ENCODE measurements at regions not wholly inside any gene's neighbourhood (a gene's known extent, or its start where the extent isn't known, plus 50 kb on each side); places are given as distances from the start of the nearest gene placed in this dataset.
A peak's percentile ranks its signal among the peaks of the same experiment; 100 is the strongest.
"Not testable (repeated sequence)": the region's sequence is repeated elsewhere in the genome, so short reads cannot be mapped to it uniquely, and the experiment has no call there.

DNA sequence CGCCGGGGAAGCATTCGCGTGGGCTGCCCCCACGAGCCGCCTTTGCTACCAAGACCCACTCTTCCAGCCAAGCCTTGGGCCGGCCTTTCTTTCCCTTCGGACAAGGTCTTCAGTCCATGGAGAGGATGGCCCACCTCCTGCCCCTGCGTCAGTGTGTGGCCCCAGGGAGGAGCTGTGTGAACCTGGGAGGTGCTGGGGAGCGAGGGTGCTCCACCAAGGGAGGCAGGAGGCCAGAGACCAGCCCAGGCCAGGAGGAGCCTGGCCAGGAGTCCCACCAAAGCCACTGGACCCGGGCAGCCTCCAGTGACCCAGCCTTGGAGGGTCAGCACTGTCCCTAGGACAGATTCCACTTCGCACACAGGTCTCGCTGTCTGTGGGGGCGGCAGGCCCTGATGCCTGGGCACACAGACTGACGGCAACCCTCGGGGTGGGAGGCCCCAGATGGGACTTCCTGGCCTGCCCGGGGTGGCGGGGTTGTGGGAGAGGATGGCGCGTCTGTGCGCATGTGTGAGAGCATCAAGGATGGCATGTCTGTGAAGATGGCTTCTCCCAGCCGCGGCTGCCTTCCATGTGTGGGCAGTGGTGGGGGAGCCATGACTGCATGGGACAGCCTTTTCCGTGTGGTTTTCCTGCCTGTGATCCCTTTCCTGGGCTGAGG, 113.3 kb upstream of the LPCAT1 start:
- DNase-seq (ENCODE audit: low read depth, low spot score): no peak

DNA sequence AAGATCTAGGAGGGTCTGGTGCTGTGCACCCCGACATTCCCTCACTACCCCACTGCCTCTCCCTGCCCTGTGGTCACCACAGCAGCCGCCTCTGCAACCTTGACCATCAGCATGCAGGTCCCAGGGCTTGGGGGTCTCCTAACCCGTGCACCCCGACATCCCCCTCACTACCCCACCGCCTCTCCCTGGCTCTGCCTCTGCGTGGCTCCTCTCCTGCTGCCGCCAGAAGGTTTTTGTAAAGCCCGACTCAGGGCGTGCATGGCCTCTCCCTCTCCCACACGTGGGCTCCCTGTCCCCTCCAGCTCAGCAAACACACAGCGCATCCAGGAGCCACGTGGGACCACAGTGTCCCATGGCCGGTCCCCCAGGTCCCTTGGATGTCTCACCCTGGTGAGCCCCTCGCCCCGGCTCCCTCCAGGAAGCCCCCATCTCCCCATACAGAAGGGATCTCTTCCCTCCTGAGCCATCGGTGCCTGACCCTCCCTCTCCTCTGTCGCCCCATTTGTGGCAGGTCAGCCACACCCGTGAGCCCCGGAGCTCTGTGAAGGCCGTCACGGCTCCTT, 112.5 kb upstream of the LPCAT1 start:
- not testable (repeated sequence) for DNase-seq (ENCODE audit: low read depth, low spot score)

DNA sequence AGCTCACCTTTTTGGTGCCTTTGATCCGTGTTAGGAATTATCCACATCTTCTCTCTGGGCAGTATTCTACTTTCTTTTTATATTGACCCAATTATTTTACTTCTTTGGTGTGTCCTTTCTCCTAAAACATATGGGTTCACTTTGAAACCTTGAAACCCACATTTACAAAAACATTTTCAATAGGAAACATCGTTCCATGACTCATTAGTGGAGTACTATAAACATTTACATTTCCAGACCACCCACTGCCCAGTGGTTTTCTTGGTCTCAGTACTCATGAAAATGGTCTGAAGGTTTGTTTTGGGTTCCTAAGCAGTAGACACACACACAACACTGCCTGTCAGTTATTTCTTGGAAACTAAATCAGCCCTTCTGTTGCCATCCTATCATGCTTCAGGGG, 111.7 kb upstream of the LPCAT1 start:
- DNase-seq (ENCODE audit: low read depth, low spot score): not testable (repeated sequence)

- DNase-seq (ENCODE audit: low read depth, low spot score): no peak
Observed at GRCh38 chr5:1634337-1634661, 110.5 kb upstream of the LPCAT1 start.

GRCh38 chr5:1633605-1634336, 110.0 kb upstream of the LPCAT1 start:
- DNase-seq (ENCODE audit: low read depth, low spot score): peak; percentile 42

DNA sequence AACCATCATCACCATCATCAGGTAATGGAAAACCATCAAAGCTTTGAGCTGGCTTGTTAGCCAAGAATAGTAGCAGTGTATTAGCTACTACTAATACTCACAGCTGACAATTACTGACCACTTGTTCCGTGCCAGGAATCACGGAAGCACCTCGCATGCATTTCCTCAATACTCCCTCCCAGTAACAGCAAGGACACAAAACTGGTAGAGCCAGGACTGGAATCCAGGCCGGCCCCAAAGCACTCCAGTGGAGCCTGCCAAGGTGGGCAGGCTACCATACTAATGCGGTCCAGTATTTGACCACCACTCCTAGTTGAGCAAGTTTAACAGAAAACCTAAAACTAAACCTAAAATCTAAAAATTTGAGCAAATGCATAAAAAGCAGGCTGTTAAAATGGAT, 107.2 kb upstream of the LPCAT1 start:
- DNase-seq (ENCODE audit: low read depth, low spot score): not testable (repeated sequence)

GRCh38 chr5:1626397-1626796, 102.6 kb upstream of the LPCAT1 start:
- not testable (repeated sequence) for DNase-seq (ENCODE audit: low read depth, low spot score)

DNA sequence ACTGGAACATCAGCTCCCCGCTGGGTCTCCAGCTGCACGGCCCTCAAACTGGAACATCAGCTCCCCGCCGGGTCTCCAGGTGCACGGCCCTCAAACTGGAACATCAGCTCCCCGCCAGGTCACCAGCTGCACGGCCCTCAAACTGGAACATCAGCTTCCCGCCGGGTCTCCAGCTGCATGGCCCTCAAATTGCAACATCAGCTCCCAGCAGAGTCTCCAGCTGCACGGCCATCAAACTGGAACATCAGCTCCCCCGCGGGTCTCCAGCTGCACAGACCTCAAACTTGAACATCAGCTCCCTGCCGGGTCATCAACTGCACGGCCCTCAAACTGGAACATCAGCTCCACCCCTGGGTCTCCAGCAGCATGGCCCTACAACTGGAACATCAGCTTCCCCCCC, 95.8 kb upstream of the LPCAT1 start:
- not testable (repeated sequence) for DNase-seq (ENCODE audit: low read depth, low spot score)

- DNase-seq (ENCODE audit: low read depth, low spot score): not testable (repeated sequence)
Observed at GRCh38 chr5:1618296-1618865, 94.6 kb upstream of the LPCAT1 start.

DNA sequence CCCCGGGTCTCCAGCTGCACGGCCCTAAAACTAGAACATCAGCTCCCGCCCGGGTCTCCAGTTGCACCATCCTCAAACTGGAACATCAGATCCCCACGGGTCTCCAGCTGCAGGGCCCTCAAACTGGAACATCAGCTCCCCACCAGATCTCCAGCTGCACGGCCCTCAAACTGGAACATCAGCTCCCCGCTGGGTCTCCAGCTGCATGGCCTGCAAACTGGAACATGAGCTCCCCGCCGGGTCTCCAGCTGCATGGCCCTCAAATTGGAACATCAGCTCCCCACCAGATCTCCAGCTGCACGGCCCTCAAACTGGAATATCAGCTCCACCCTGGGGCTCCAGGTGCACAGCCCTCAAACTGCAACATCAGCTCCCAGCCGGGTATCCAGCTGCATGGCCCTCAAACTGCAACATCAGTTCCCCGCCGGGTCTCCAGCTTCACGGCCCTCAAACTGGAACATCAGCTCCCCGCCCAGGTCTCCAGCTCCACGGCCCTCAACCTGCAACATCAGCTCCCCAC, 93.5 kb upstream of the LPCAT1 start:
- not testable (repeated sequence) for DNase-seq (ENCODE audit: low read depth, low spot score)

GRCh38 chr5:1613515-1613914, 89.8 kb upstream of the LPCAT1 start:
- DNase-seq (ENCODE audit: low read depth, low spot score): not testable (repeated sequence)

DNA sequence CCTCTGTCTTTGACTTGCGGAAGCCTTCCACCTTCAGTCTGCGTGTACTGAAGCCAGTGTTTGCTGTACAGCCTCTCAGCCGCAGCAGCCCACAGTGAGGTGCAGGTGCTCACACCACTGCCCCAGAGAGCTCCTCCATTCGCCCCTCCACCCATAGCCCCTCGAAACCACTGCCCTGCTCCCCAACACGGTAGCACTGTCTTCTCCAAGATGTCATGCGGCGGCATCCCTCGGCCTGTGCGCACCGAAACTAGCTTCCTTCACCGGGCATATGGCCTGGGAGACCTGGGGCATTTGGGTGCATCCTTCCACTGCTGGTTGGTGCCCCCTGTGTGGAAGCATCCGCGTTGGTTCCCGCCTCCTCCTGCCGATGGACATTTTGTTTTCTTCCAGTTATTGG, 86.8 kb upstream of the LPCAT1 start:
- not testable (repeated sequence) for DNase-seq (ENCODE audit: low read depth, low spot score)

- not testable (repeated sequence) for DNase-seq (ENCODE audit: low read depth, low spot score)
Observed at GRCh38 chr5:1609111-1609510, 85.4 kb upstream of the LPCAT1 start.

GRCh38 chr5:1608336-1608735, 84.6 kb upstream of the LPCAT1 start:
- not testable (repeated sequence) for DNase-seq (ENCODE audit: low read depth, low spot score)

- not testable (repeated sequence) for DNase-seq (ENCODE audit: low read depth, low spot score)
Observed at GRCh38 chr5:1606951-1607350, 83.2 kb upstream of the LPCAT1 start.

DNA sequence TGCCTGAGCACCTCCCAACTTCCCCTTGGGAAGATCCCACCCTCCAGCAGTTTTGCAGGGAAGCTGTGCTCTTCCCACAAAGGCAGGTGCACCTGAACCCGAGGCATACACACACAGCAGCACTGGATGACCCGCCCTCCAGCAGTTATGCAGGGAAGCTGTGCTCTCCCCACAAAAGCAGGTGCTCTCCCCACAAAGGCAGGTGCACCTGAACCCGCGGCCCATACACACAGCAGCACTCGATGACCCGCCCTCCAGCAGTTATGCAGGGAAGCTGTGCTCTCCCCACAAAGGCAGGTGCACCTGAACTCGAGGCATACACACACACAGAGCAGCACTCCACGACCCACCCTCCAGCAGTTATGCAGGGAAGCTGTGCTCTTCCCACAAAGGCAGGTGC, 80.2 kb upstream of the LPCAT1 start:
- not testable (repeated sequence) for DNase-seq (ENCODE audit: low read depth, low spot score)

- DNase-seq (ENCODE audit: low read depth, low spot score): not testable (repeated sequence)
Observed at GRCh38 chr5:1601565-1601964, 77.8 kb upstream of the LPCAT1 start.

DNA sequence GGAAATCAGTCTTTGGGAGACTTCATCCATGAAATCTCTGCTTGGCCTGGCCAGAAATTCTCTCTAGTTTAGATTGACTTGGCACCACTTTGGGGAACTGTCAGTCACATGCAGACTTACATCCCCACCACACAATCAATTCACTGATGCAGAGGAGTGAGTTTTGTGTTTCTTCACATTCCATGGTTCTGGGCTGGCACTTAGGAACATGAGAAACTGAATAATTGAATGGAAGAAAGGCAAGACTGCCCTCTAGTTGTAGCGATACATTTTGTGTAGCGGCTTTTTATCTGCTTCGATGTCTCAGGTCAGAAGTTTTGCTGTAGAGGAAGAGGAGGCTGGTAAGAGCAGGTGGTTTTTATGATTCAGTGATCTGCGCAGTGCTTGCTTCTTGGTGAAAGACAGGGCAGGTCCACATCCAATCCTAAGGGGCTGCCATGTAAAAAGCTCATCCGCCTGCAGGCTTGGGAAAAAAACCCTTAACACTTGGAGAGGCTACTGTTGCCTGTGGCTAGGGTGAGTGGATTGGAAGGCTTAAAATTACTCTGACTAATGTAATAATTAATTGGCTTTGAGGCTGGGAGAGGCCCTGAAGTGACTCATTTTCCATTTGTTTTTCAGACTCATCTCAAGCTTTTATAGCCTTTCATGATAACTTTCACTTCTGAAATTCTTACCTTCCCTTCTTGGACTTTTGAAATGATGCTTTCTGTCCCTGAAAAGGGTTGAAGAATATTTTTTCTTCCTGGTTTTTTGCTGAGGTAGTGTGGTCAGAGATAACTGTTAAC, 75.4 kb upstream of the LPCAT1 start:
- not testable (repeated sequence) for DNase-seq (ENCODE audit: low read depth, low spot score)

- DNase-seq (ENCODE audit: low read depth, low spot score): not testable (repeated sequence)
Observed at GRCh38 chr5:1597093-1597473, 73.3 kb upstream of the LPCAT1 start.

DNA sequence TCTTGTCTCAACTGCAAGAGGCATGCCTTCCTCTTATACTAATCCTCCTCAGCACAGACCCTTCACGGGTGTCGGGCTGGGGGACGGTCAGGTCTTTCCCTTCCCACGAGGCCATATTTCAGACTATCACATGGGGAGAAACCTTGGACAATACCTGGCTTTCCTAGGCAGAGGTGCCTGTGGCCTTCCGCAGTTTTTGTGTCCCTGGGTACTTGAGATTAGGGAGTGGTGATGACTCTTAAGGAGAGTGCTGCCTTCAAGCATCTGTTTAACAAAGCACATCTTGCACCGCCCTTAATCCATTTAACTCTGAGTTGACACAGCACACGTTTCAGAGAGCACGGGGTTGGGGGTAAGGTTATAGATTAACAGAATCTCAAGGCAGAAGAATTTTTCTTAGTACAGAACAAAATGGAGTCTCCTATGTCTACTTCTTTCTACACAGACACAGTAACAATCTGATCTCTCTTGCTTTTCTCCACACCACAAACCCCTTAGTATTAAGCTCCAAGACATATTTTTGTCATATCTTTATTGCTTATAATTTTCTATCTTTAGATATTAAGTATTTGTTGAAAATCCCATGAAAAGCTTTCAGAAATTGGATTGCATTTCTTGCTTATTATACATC, 72.8 kb upstream of the LPCAT1 start:
- DNase-seq (ENCODE audit: low read depth, low spot score): not testable (repeated sequence)
